Right ventricle myocardium superior (tissue), 1 donor: ENCODE measurements at regions not wholly inside any gene's neighbourhood (a gene's known extent, or its start where the extent isn't known, plus 50 kb on each side); places are given as distances from the start of the nearest gene placed in this dataset.

Source experiments
- ATAC-seq: fragments of 200-7000 bp; cut with Tn5 transposase; one replicate; pipeline ENCODE4 v1.9.1; 2020; ENCODE audit warnings: mild to moderate bottlenecking; ENCODE audit not compliant: poor library complexity
- DNase-seq: peaks from one replicate; pipeline ENCODE4 v3.0.0-alpha.2; 2020
- intact Hi-C: fragments of 100-400 bp; cut with DNase I; formaldehyde crosslinking; loops from one replicate; pipeline ENCODE4 v1.11.2; 2022
- donor health status: DM: no; HTN: yes; CAD: no; lungs with severe emphysema.

GRCh38 chr7:24501009-24501408, 72.2 kb upstream of the PALS2 start:
- DNase-seq (no peak), ATAC-seq (no peak)
- intact Hi-C loops: no loop called here

- DNase-seq (no peak), ATAC-seq (no peak)
- intact Hi-C loops: no loop called here
Observed at GRCh38 chr7:24501443-24502134, 71.7 kb upstream of the PALS2 start.

- intact Hi-C loops: no loop called here
- ATAC-seq (no peak), DNase-seq (no peak)
Observed at GRCh38 chr7:24502135-24502488, 71.1 kb upstream of the PALS2 start.

- ATAC-seq (no peak), DNase-seq (no peak)
- intact Hi-C loops: no loop called here
Observed at GRCh38 chr7:24503506-24503905, 69.7 kb upstream of the PALS2 start.

- ATAC-seq: no peak
- no peak for DNase-seq
- intact Hi-C loops: no loop called here
Observed at GRCh38 chr7:24504040-24504439, 69.2 kb upstream of the PALS2 start.

GRCh38 chr7:24504836-24505235, 68.4 kb upstream of the PALS2 start:
- intact Hi-C loops: no loop called here
- DNase-seq: no peak
- no peak for ATAC-seq

GRCh38 chr7:24505968-24506367, 67.3 kb upstream of the PALS2 start:
- no peak for ATAC-seq
- intact Hi-C loops: no loop called here

GRCh38 chr7:24508316-24508715, 64.9 kb upstream of the PALS2 start:
- DNase-seq (no peak), ATAC-seq (no peak)
- intact Hi-C loops: no loop called here

More at GRCh38 chr7:24505968-24506367, 67.3 kb upstream of the PALS2 start:
- no peak for DNase-seq

GRCh38 chr7:24510759-24511158, 62.5 kb upstream of the PALS2 start:
- DNase-seq: no peak

GRCh38 chr7:24517166-24517565, 56.1 kb upstream of the PALS2 start:
- no peak for DNase-seq

More at GRCh38 chr7:24510759-24511158, 62.5 kb upstream of the PALS2 start:
- intact Hi-C loops: no loop called here
- no peak for ATAC-seq

GRCh38 chr7:24521917-24522623, 51.2 kb upstream of the PALS2 start:
- ATAC-seq (no peak), DNase-seq (no peak)
- intact Hi-C loops: no loop called here

More at GRCh38 chr7:24517166-24517565, 56.1 kb upstream of the PALS2 start:
- intact Hi-C loops: no loop called here
- no peak for ATAC-seq
